IMR-90 (cell line): ENCODE measurements at regions not wholly inside any gene's neighbourhood (a gene's known extent, or its start where the extent isn't known, plus 50 kb on each side); places are given as distances from the start of the nearest gene placed in this dataset.

Experiments used
- ATAC-seq: fragments of 200-7000 bp; cut with Tn5 transposase; 2 replicates; pipeline ENCODE4 v1.9.1; 2020; ENCODE audit warnings: low read depth, mild to moderate bottlenecking, moderate library complexity
- BruUV-seq: library from RNA; stranded (reverse); fragments of 400-500 nt; replicated peaks from 2 replicates; lab custom pipeline; 2021; lab: Mats Ljungman, UMichigan
- CTCF ChIA-PET: fragments of 300-600 bp; formaldehyde crosslinking; extraction: SDS; loops from one replicate; lab custom pipeline; 2021; ENCODE audit warnings: antibody characterized with exemption; lab: Yijun Ruan, JAX
- POLR2A ChIA-PET: fragments of 300-600 bp; sonication (Branson Sonifier 250); formaldehyde crosslinking; loops from one replicate; lab custom pipeline; 2022; ENCODE audit warnings: antibody characterized with exemption; ENCODE audit not compliant: unreplicated experiment; lab: Charles Lee
- DNase-seq: peaks from one replicate; pipeline ENCODE4 v3.0.0; 2013
- H2AFZ ChIP-seq: replicated peaks from 2 replicates; pipeline ENCODE3; 2013; ENCODE audit warnings: low read length, mild to moderate bottlenecking; ENCODE audit not compliant: poor library complexity
- H2AK5ac ChIP-seq: 2 replicates; pipeline ENCODE4 v1.6.1; 2013; ENCODE audit warnings: low read depth, low read length, inconsistent platforms
- H2AK9ac ChIP-seq: replicated peaks from 2 replicates; pipeline ENCODE3; 2013; ENCODE audit warnings: mild to moderate bottlenecking, low read depth, low read length, moderate library complexity; ENCODE audit not compliant: poor library complexity
- H2BK120ac ChIP-seq: 2 replicates; pipeline ENCODE4 v1.6.1; 2013; ENCODE audit warnings: low read depth, low read length, inconsistent platforms
- H2BK15ac ChIP-seq: 3 replicates; pipeline ENCODE4 v1.6.1; 2013; ENCODE audit warnings: low read depth, low read length, inconsistent platforms
- H2BK20ac ChIP-seq: 2 replicates; pipeline ENCODE4 v1.6.1; 2013; ENCODE audit warnings: low read depth, mild to moderate bottlenecking, inconsistent platforms, low read length, moderate library complexity
- H2BK5ac ChIP-seq: 2 replicates; pipeline ENCODE4 v1.6.1; 2013; ENCODE audit warnings: mild to moderate bottlenecking, low read depth, low read length, inconsistent platforms; ENCODE audit not compliant: poor library complexity, severe bottlenecking
- H3K14ac ChIP-seq: replicated peaks from 2 replicates; pipeline ENCODE4 v1.6.1; 2013; ENCODE audit warnings: low read depth, low read length, inconsistent platforms
- H3K18ac ChIP-seq: 2 replicates; pipeline ENCODE4 v1.6.1; 2013; ENCODE audit warnings: low read depth, low read length, control low read depth
- H3K23ac ChIP-seq: 2 replicates; pipeline ENCODE4 v1.6.1; 2013; ENCODE audit warnings: low read depth, low read length, inconsistent platforms
- H3K27ac ChIP-seq: 2 replicates; pipeline ENCODE4 v1.5.1; 2013; ENCODE audit warnings: mild to moderate bottlenecking, control low read depth, low read length; ENCODE audit not compliant: insufficient read depth
- H3K27me3 ChIP-seq: 2 replicates; pipeline ENCODE4 v1.6.1; 2013; ENCODE audit warnings: low read length; ENCODE audit not compliant: control insufficient read depth, insufficient read depth
- H3K36me3 ChIP-seq: 2 replicates; pipeline ENCODE4 v1.6.1; 2013; ENCODE audit warnings: low read length, mixed read lengths; ENCODE audit not compliant: control insufficient read depth, insufficient read depth
- H3K4ac ChIP-seq: 2 replicates; pipeline ENCODE4 v1.6.1; 2013; ENCODE audit warnings: low read depth, low read length, inconsistent platforms
- H3K4me1 ChIP-seq: 2 replicates; pipeline ENCODE4 v1.6.1; 2013; ENCODE audit warnings: low read length, mixed read lengths; ENCODE audit not compliant: control insufficient read depth, insufficient read depth
- H3K4me2 ChIP-seq: 2 replicates; pipeline ENCODE4 v1.6.1; 2013; ENCODE audit warnings: low read depth, mild to moderate bottlenecking, control low read depth, low read length, moderate library complexity
- H3K4me3 ChIP-seq: 2 replicates; pipeline ENCODE4 v1.5.1; 2013; ENCODE audit warnings: low read depth, mild to moderate bottlenecking, control low read depth, low read length, moderate library complexity; ENCODE audit not compliant: insufficient read depth
- H3K56ac ChIP-seq: 2 replicates; pipeline ENCODE4 v1.6.1; 2013; ENCODE audit warnings: low read length, inconsistent platforms; ENCODE audit not compliant: insufficient read depth; ENCODE audit errors: extremely low read depth
- H3K79me1 ChIP-seq, 2 experiments: 2 replicates each; pipeline ENCODE4 v1.6.1; 2013; ENCODE audit warnings: low read length in 2 of 2, inconsistent platforms in 1 of 2, low read depth in 1 of 2
- H3K9ac ChIP-seq: 2 replicates; pipeline ENCODE4 v1.6.1; 2013; ENCODE audit warnings: low read depth, low read length, control low read depth
- H3K9me1 ChIP-seq: 2 replicates; pipeline ENCODE4 v1.6.1; 2013; ENCODE audit warnings: low read length, inconsistent platforms; ENCODE audit not compliant: insufficient read depth
- H3K9me3 ChIP-seq: 2 replicates; pipeline ENCODE4 v1.6.1; 2013; ENCODE audit warnings: low read length; ENCODE audit not compliant: control insufficient read depth, insufficient read depth
- H4K20me1 ChIP-seq: 2 replicates; pipeline ENCODE4 v1.6.1; 2013; ENCODE audit warnings: low read length, inconsistent platforms; ENCODE audit not compliant: insufficient read depth
- H4K5ac ChIP-seq: 2 replicates; pipeline ENCODE4 v1.6.1; 2013; ENCODE audit warnings: mild to moderate bottlenecking, low read depth, low read length, control low read depth
- H4K8ac ChIP-seq, 2 experiments: 2 replicates each; pipeline ENCODE4 v1.6.1; 2013; ENCODE audit warnings: low read depth in 2 of 2, low read length in 2 of 2, control low read depth in 1 of 2, inconsistent platforms in 1 of 2
- H4K91ac ChIP-seq: 2 replicates; pipeline ENCODE4 v1.6.1; 2013; ENCODE audit warnings: low read depth, low read length, inconsistent platforms; ENCODE audit not compliant: insufficient read depth
- CEBPB ChIP-seq: IDR thresholded peaks from 2 replicates; pipeline ENCODE4 v1.6.1; 2012; ENCODE audit warnings: low read depth, low read length, improper control_type of control experiment
- CHD1 ChIP-seq: IDR thresholded peaks from 2 replicates; pipeline ENCODE4 v1.6.1; 2012; ENCODE audit warnings: low read depth, low read length, improper control_type of control experiment
- CTCF ChIP-seq: conservative IDR thresholded peaks from 2 replicates; pipeline ENCODE4 v1.5.1; 2012; ENCODE audit warnings: mild to moderate bottlenecking, low read depth, low read length, improper control_type of control experiment
- MAFK ChIP-seq: IDR thresholded peaks from 2 replicates; pipeline ENCODE4 v1.6.1; 2012; ENCODE audit warnings: low read depth, low read length, improper control_type of control experiment
- MXI1 ChIP-seq: IDR thresholded peaks from 2 replicates; pipeline ENCODE4 v1.6.1; 2012; ENCODE audit warnings: low read depth, mild to moderate bottlenecking, low read length, moderate library complexity, borderline replicate concordance
- NFE2L2 ChIP-seq: fragments of 150-350 bp; IDR thresholded peaks from 2 replicates; pipeline ENCODE4 v1.6.1; 2016; ENCODE audit warnings: low read depth, mild to moderate bottlenecking, low read length
- RCOR1 ChIP-seq: IDR thresholded peaks from 2 replicates; pipeline ENCODE4 v1.6.1; 2012; ENCODE audit warnings: mild to moderate bottlenecking, low read length, improper control_type of control experiment; ENCODE audit not compliant: insufficient replicate concordance
- RFX5 ChIP-seq: IDR thresholded peaks from 2 replicates; pipeline ENCODE4 v1.8.0; 2012; ENCODE audit warnings: low read depth, mild to moderate bottlenecking, low read length, moderate library complexity
- SMC3 ChIP-seq: fragments of 150-350 bp; IDR thresholded peaks from 2 replicates; pipeline ENCODE4 v1.6.1; 2016; ENCODE audit warnings: low read depth, mild to moderate bottlenecking, antibody characterized with exemption, low read length, moderate library complexity
- WGBS, 2 experiments: methylation state at CpG; one replicate each; pipeline versions ENCODE4 v1.1.5 to v1.1.7; 2013; ENCODE audit warnings: missing lambda C conversion rate in 2 of 2; ENCODE audit not compliant: insufficient read length in 1 of 2; ENCODE audit errors: extremely low coverage in 2 of 2; 5-methylcytosine and 5-hydroxymethylcytosine counted together
- dilution Hi-C: fragments of 300-500 bp; cut with HindIII; formaldehyde crosslinking; loops from one replicate; pipeline ENCODE4 v1.14.3; 2018; ENCODE audit warnings: low sequenced_read_pairs; ENCODE audit not compliant: unreplicated experiment
- in situ Hi-C: fragments of 300-500 bp; cut with MboI; formaldehyde crosslinking; loops from 3 replicates; pipeline ENCODE4 v1.14.3; 2019; ENCODE audit warnings: low sequenced_read_pairs, inconsistent platforms, mixed read lengths
- intact Hi-C: fragments of 100-400 bp; cut with micrococcal nuclease; formaldehyde crosslinking; loops from 2 replicates; pipeline ENCODE4 v1.10.0; 2022

DNA sequence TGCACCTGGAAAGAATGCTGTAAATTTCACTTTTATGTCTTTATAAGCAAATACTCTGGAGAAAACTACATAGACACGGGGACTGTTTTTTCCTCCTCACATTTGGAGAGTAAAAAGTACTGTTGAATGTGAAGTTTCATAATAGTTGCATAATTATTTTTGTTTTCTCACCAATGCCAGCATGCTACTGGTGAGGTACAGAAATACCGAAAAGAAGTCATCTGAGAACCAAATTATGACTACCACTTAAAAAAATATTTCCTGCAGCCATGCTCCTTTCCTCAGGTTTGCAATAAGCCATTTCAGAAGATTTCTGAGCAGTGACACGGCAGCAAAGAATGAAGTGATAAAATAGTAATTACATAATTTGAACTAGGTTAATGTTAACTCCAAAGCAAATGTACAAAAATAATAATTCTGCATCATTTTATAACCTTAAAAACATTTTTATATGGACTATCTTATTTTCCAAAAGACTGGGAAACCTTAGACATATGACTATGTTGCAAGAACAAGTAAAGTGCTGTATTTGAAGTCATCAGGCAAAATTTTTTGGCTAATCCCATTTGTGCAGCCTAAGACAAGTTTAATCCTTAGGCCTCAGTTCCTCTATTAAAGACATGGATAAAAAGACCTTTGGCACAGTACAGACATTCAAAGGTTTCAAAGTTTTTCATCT, 144.7 kb downstream of the PCSK1 start:
- Histone ChIP-seq H3K4me3 (no peak overlapping the region), H3K36me3 (no peaks in the 10 kb centered on the region), H4K8ac (peak overlapping the region; percentile 25 to 59; a peak in 3 of 4 replicates), H4K91ac (peak overlapping the region; percentile 35), H3K9ac (peak overlapping the region; percentile 33; the same call in 1 of the 2 replicates), H2AK9ac (no peak overlapping the region), H3K4me2 (no peak overlapping the region), H2BK15ac (peak overlapping the region; percentile 67; the same call in 2 of the 3 replicates), H3K27me3 (no peaks in the 10 kb centered on the region), H2BK120ac (peak overlapping the region; percentile 90; the same call in 1 of the 2 replicates), H3K56ac (peak overlapping the region; percentile 56; the same call in 1 of the 2 replicates), H2AK5ac (no peak overlapping the region; the same call in 1 of the 2 replicates), H2BK20ac (peak overlapping the region; percentile 64), H2BK5ac (peak overlapping the region; percentile 89), H3K14ac (0 out of 2 replicates have a peak overlapping the region, but pooled peaks have one; percentile 53), H3K23ac (no peak overlapping the region; the same call in 1 of the 2 replicates), H3K4ac (peak overlapping the region; percentile 54; the same call in 1 of the 2 replicates), H3K9me1 (no peaks in the 10 kb centered on the region), H3K27ac (peak overlapping the region; percentile 81; the same call in 1 of the 2 replicates), H3K4me1 (peaks cover 15% of the 10 kb centered on the region), H3K9me3 (no peaks in the 10 kb centered on the region), H3K79me1 (no peaks in the 10 kb centered on the region), H2AFZ (no peak overlapping the region), H4K5ac (peak overlapping the region; percentile 85; the same call in 1 of the 2 replicates), H4K20me1 (no peaks in the 10 kb centered on the region), H3K18ac (peak overlapping the region; percentile 93)
- CTCF ChIA-PET, result interaction anchor here (0.7 kb wide), 1 partner anchor 137 kb away, joined by 3 read pairs; no protein-coding TSS in a partner anchor
- intact Hi-C loops (no loop called here), dilution Hi-C loops (no loop called here), in situ Hi-C loops (no loop called here)
- TF ChIP-seq CEBPB (no peak), NFE2L2 (no peak), CTCF (no peak), RCOR1 (no peak), MXI1 (no peak), CHD1 (no peak), MAFK (no peak), RFX5 (no peak), SMC3 (no peak)
- WGBS, 2 experiments, result no CpG with 5 or more reads among the region's 3 CpGs
- ATAC-seq (peak; percentile 19; the same call in 1 of the 2 replicates), DNase-seq (no peak)
- no TSS peak for BruUV-seq
- POLR2A ChIA-PET, result no interaction called here
